ENCODE measurements at regions not wholly inside any gene's neighbourhood (a gene's known extent, or its start where the extent isn't known, plus 50 kb on each side); places are given as distances from the start of the nearest gene placed in this dataset.

GRCh38 chr18:22687892-22688680 lies 245.0 kb upstream of the RBBP8 start:
- TF ChIP-seq POLR2A (IDR thresholded peaks at IDR 0.05; ENCODE audit: low read depth, low read length) (no peak), PAX5 (IDR thresholded peaks at IDR 0.05; ENCODE audit: insufficient read depth, low read length, severe bottlenecking) (no peak), POLR2AphosphoS5 (IDR thresholded peaks at IDR 0.05; ENCODE audit: low read depth, low read length) (no peak), TAF1 (IDR thresholded peaks at IDR 0.05; ENCODE audit: low read depth, low read length) (no peak), SPI1 (IDR thresholded peaks at IDR 0.05; ENCODE audit: low read depth, low read length) (no peak)
